ENCODE measurements at regions not wholly inside any gene's neighbourhood (a gene's known extent, or its start where the extent isn't known, plus 50 kb on each side); places are given as distances from the start of the nearest gene placed in this dataset.

DNA sequence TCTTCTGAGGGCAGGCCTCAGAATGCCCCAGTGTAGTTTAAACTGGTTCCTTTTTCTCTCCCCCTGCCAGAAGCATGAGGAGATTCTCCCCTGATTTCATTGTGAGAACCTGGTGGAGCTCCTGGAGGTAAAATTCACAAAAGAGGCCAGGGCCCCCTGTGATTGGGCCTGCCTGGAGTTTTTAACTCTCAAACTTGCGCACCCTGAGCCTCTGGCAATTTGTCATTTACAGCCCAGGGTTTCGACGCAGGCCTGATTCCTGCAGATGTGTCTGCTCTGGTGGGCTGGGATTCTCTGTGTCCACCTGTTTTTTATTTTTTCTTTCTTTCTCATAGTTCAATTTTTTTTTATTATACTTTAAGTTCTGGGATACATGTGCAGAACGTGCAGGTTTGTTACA lies 157.9 kb downstream of the ASB1 start:
- H3K27ac ChIP-seq (ENCODE audit: low read depth in 2 of 2, low read length in 1 of 2) = no peak overlapping the region
- no peak overlapping the region for H3K4me3 ChIP-seq (ENCODE audit: low read depth in 2 of 2, low read length in 1 of 2)
- H3K9me3 ChIP-seq = no peaks in the 10 kb centered on the region
- POLR2A ChIA-PET = no interaction called here
- H3K36me3 ChIP-seq (replicated peaks in 1 of 2; ENCODE audit: control insufficient read depth in 1 of 2, insufficient read depth in 2 of 2, low read length in 1 of 2) = no peaks in the 10 kb centered on the region
- no peaks in the 10 kb centered on the region for H3K4me1 ChIP-seq (ENCODE audit: control insufficient read depth in 1 of 2, insufficient read depth in 2 of 2, low read depth in 1 of 2, low read length in 1 of 2)
- no peak overlapping the region for H3K9ac ChIP-seq
- no peak overlapping the region for H3K4me2 ChIP-seq
- no peak overlapping the region for H2AFZ ChIP-seq (ENCODE audit: low read depth)
- TF ChIP-seq ELF1 (IDR thresholded peaks at IDR 0.05) (no peak), SMC3 (IDR thresholded peaks at IDR 0.05; ENCODE audit: low read depth, low read length) (no peak), YY1 (IDR thresholded peaks at IDR 0.05; ENCODE audit: low read depth) (no peak), FOXM1 (IDR thresholded peaks at IDR 0.05; ENCODE audit: low read depth) (no peak)
- TF ChIP-seq, protein P1, sequence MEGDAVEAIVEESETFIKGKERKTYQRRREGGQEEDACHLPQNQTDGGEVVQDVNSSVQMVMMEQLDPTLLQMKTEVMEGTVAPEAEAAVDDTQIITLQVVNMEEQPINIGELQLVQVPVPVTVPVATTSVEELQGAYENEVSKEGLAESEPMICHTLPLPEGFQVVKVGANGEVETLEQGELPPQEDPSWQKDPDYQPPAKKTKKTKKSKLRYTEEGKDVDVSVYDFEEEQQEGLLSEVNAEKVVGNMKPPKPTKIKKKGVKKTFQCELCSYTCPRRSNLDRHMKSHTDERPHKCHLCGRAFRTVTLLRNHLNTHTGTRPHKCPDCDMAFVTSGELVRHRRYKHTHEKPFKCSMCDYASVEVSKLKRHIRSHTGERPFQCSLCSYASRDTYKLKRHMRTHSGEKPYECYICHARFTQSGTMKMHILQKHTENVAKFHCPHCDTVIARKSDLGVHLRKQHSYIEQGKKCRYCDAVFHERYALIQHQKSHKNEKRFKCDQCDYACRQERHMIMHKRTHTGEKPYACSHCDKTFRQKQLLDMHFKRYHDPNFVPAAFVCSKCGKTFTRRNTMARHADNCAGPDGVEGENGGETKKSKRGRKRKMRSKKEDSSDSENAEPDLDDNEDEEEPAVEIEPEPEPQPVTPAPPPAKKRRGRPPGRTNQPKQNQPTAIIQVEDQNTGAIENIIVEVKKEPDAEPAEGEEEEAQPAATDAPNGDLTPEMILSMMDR (IDR thresholded peaks at IDR 0.05) = no peak
- TF ChIP-seq, protein P2, sequence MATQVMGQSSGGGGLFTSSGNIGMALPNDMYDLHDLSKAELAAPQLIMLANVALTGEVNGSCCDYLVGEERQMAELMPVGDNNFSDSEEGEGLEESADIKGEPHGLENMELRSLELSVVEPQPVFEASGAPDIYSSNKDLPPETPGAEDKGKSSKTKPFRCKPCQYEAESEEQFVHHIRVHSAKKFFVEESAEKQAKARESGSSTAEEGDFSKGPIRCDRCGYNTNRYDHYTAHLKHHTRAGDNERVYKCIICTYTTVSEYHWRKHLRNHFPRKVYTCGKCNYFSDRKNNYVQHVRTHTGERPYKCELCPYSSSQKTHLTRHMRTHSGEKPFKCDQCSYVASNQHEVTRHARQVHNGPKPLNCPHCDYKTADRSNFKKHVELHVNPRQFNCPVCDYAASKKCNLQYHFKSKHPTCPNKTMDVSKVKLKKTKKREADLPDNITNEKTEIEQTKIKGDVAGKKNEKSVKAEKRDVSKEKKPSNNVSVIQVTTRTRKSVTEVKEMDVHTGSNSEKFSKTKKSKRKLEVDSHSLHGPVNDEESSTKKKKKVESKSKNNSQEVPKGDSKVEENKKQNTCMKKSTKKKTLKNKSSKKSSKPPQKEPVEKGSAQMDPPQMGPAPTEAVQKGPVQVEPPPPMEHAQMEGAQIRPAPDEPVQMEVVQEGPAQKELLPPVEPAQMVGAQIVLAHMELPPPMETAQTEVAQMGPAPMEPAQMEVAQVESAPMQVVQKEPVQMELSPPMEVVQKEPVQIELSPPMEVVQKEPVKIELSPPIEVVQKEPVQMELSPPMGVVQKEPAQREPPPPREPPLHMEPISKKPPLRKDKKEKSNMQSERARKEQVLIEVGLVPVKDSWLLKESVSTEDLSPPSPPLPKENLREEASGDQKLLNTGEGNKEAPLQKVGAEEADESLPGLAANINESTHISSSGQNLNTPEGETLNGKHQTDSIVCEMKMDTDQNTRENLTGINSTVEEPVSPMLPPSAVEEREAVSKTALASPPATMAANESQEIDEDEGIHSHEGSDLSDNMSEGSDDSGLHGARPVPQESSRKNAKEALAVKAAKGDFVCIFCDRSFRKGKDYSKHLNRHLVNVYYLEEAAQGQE (IDR thresholded peaks at IDR 0.05; ENCODE audit: low read depth, low read length) = no peak
- TF ChIP-seq, protein P3, sequence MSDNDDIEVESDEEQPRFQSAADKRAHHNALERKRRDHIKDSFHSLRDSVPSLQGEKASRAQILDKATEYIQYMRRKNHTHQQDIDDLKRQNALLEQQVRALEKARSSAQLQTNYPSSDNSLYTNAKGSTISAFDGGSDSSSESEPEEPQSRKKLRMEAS (IDR thresholded peaks at IDR 0.05; ENCODE audit: low read depth) = no peak
- TF ChIP-seq, protein P4, sequence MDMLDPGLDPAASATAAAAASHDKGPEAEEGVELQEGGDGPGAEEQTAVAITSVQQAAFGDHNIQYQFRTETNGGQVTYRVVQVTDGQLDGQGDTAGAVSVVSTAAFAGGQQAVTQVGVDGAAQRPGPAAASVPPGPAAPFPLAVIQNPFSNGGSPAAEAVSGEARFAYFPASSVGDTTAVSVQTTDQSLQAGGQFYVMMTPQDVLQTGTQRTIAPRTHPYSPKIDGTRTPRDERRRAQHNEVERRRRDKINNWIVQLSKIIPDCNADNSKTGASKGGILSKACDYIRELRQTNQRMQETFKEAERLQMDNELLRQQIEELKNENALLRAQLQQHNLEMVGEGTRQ (IDR thresholded peaks at IDR 0.05; ENCODE audit: borderline replicate concordance, low read depth, low read length) = no peak
- TF ChIP-seq, protein P5, sequence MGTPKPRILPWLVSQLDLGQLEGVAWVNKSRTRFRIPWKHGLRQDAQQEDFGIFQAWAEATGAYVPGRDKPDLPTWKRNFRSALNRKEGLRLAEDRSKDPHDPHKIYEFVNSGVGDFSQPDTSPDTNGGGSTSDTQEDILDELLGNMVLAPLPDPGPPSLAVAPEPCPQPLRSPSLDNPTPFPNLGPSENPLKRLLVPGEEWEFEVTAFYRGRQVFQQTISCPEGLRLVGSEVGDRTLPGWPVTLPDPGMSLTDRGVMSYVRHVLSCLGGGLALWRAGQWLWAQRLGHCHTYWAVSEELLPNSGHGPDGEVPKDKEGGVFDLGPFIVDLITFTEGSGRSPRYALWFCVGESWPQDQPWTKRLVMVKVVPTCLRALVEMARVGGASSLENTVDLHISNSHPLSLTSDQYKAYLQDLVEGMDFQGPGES (IDR thresholded peaks at IDR 0.05; ENCODE audit: low read depth, low read length) = no peak
- no peak for DNase-seq
- H3K9me2 ChIP-seq = no peaks in the 10 kb centered on the region
- H3F3A ChIP-seq (replicated peaks; ENCODE audit: insufficient read depth) = no peaks in the 10 kb centered on the region
- H4K20me1 ChIP-seq (ENCODE audit: insufficient read depth) = no peaks in the 10 kb centered on the region
- WGBS (ENCODE audit: low lambda C conversion rate) = 79% methylated on average over 4 of the region's 4 CpGs
- CTCF ChIA-PET = no interaction called here
- H3K79me2 ChIP-seq (ENCODE audit: insufficient read depth) = no peaks in the 10 kb centered on the region
- H3K27me3 ChIP-seq (ENCODE audit: insufficient read depth) = no peaks in the 10 kb centered on the region

All from SK-N-SH (cell line).